ENCODE measurements at regions not wholly inside any gene's neighbourhood (a gene's known extent, or its start where the extent isn't known, plus 50 kb on each side); places are given as distances from the start of the nearest gene placed in this dataset.

- no peak for TF ChIP-seq EZH2phosphoT487 (IDR thresholded peaks at IDR 0.05; ENCODE audit: borderline replicate concordance, low read length)
- TF ChIP-seq CTCF (IDR thresholded peaks at IDR 0.05; ENCODE audit: low read depth, low read length, poor library complexity, severe bottlenecking), result no peak
- Histone ChIP-seq H3K9me3 (ENCODE audit: control insufficient read depth, insufficient read depth, low read length) (no peaks in the 10 kb centered on the region; the same call in 1 of the 2 replicates), H3K9me2 (replicated peaks; ENCODE audit: control insufficient read depth, low read length) (no peaks in the 10 kb centered on the region), H3K27me3 (ENCODE audit: control insufficient read depth, low read length) (no peaks in the 10 kb centered on the region), H4K20me1 (ENCODE audit: control insufficient read depth, insufficient read depth, low read depth, low read length) (no peaks in the 10 kb centered on the region), H3K4me3 (ENCODE audit: low read length) (no peak overlapping the region), H3F3A (ENCODE audit: control insufficient read depth, insufficient read depth) (no peaks in the 10 kb centered on the region), H3K79me2 (ENCODE audit: control insufficient read depth, low read length) (no peaks in the 10 kb centered on the region), H3K27ac (ENCODE audit: low read depth, low read length) (no peak overlapping the region), H3K4me1 (ENCODE audit: control insufficient read depth, low read length) (no peaks in the 10 kb centered on the region), H3K4me2 (ENCODE audit: low read length) (no peak overlapping the region), H3K36me3 (ENCODE audit: control insufficient read depth, low read length) (no peaks in the 10 kb centered on the region)
Observed at GRCh38 chr18:7488571-7488970, 78.5 kb upstream of the PTPRM start.

- Histone ChIP-seq H3F3A (ENCODE audit: control insufficient read depth, insufficient read depth) (no peaks in the 10 kb centered on the region), H3K36me3 (ENCODE audit: control insufficient read depth, low read length) (no peaks in the 10 kb centered on the region), H3K4me1 (ENCODE audit: control insufficient read depth, low read length) (no peaks in the 10 kb centered on the region), H3K9me3 (ENCODE audit: control insufficient read depth, insufficient read depth, low read length) (no peaks in the 10 kb centered on the region), H4K20me1 (ENCODE audit: control insufficient read depth, insufficient read depth, low read depth, low read length) (no peaks in the 10 kb centered on the region), H3K4me2 (ENCODE audit: low read length) (no peak overlapping the region), H3K4me3 (ENCODE audit: low read length) (no peak overlapping the region), H3K27ac (ENCODE audit: low read depth, low read length) (no peak overlapping the region), H3K27me3 (ENCODE audit: control insufficient read depth, low read length) (no peaks in the 10 kb centered on the region), H3K79me2 (ENCODE audit: control insufficient read depth, low read length) (no peaks in the 10 kb centered on the region), H3K9me2 (replicated peaks; ENCODE audit: control insufficient read depth, low read length) (no peaks in the 10 kb centered on the region)
- TF ChIP-seq EZH2phosphoT487 (IDR thresholded peaks at IDR 0.05; ENCODE audit: borderline replicate concordance, low read length) (no peak), CTCF (IDR thresholded peaks at IDR 0.05; ENCODE audit: low read depth, low read length, poor library complexity, severe bottlenecking) (no peak)
Observed at GRCh38 chr18:7490104-7490503, 77.0 kb upstream of the PTPRM start.

GRCh38 chr18:7492385-7492784, 74.7 kb upstream of the PTPRM start:
- H3K9me2 ChIP-seq (replicated peaks; ENCODE audit: control insufficient read depth, low read length), result no peaks in the 10 kb centered on the region
- H3K4me2 ChIP-seq (ENCODE audit: low read length), result no peak overlapping the region
- H3K4me1 ChIP-seq (ENCODE audit: control insufficient read depth, low read length), result no peaks in the 10 kb centered on the region
- no peaks in the 10 kb centered on the region for H4K20me1 ChIP-seq (ENCODE audit: control insufficient read depth, insufficient read depth, low read depth, low read length)
- TF ChIP-seq EZH2phosphoT487 (IDR thresholded peaks at IDR 0.05; ENCODE audit: borderline replicate concordance, low read length), result no peak
- TF ChIP-seq CTCF (IDR thresholded peaks at IDR 0.05; ENCODE audit: low read depth, low read length, poor library complexity, severe bottlenecking), result no peak
- no peak overlapping the region for H3K27ac ChIP-seq (ENCODE audit: low read depth, low read length)
- no peaks in the 10 kb centered on the region for H3K27me3 ChIP-seq (ENCODE audit: control insufficient read depth, low read length)
- no peaks in the 10 kb centered on the region for H3F3A ChIP-seq (ENCODE audit: control insufficient read depth, insufficient read depth)
- no peaks in the 10 kb centered on the region for H3K9me3 ChIP-seq (ENCODE audit: control insufficient read depth, insufficient read depth, low read length)
- H3K36me3 ChIP-seq (ENCODE audit: control insufficient read depth, low read length), result no peaks in the 10 kb centered on the region
- H3K4me3 ChIP-seq (ENCODE audit: low read length), result no peak overlapping the region
- no peaks in the 10 kb centered on the region for H3K79me2 ChIP-seq (ENCODE audit: control insufficient read depth, low read length)

GRCh38 chr18:7497081-7497480, 70.0 kb upstream of the PTPRM start:
- Histone ChIP-seq H3K9me3 (ENCODE audit: control insufficient read depth, insufficient read depth, low read length) (peaks cover 6% of the 10 kb centered on the region; the same call in 1 of the 2 replicates), H3K9me2 (replicated peaks; ENCODE audit: control insufficient read depth, low read length) (no peaks in the 10 kb centered on the region), H3K27ac (ENCODE audit: low read depth, low read length) (no peak overlapping the region), H3K27me3 (ENCODE audit: control insufficient read depth, low read length) (no peaks in the 10 kb centered on the region), H3F3A (ENCODE audit: control insufficient read depth, insufficient read depth) (no peaks in the 10 kb centered on the region), H3K4me3 (ENCODE audit: low read length) (no peak overlapping the region), H3K4me2 (ENCODE audit: low read length) (no peak overlapping the region), H3K79me2 (ENCODE audit: control insufficient read depth, low read length) (no peaks in the 10 kb centered on the region), H4K20me1 (ENCODE audit: control insufficient read depth, insufficient read depth, low read depth, low read length) (no peaks in the 10 kb centered on the region), H3K36me3 (ENCODE audit: control insufficient read depth, low read length) (no peaks in the 10 kb centered on the region), H3K4me1 (ENCODE audit: control insufficient read depth, low read length) (no peaks in the 10 kb centered on the region)
- TF ChIP-seq CTCF (IDR thresholded peaks at IDR 0.05; ENCODE audit: low read depth, low read length, poor library complexity, severe bottlenecking) (no peak), EZH2phosphoT487 (IDR thresholded peaks at IDR 0.05; ENCODE audit: borderline replicate concordance, low read length) (no peak)
